H9 (cell line): ENCODE measurements at regions not wholly inside any gene's neighbourhood (a gene's known extent, or its start where the extent isn't known, plus 50 kb on each side); places are given as distances from the start of the nearest gene placed in this dataset.

ENCODE experiments used
- DNase-seq: peaks from one replicate; pipeline ENCODE4 v3.0.0-alpha.2; 2017
- H2AFZ ChIP-seq: one replicate; pipeline ENCODE4 v1.6.1; 2013; ENCODE audit warnings: mild to moderate bottlenecking, low read length, control low read depth, moderate library complexity
- H2AK5ac ChIP-seq: 2 replicates; pipeline ENCODE4 v1.6.1; 2013; ENCODE audit warnings: low read length, control low read depth, mixed read lengths; ENCODE audit not compliant: insufficient read length
- H2BK120ac ChIP-seq: one replicate; pipeline ENCODE4 v1.6.1; 2013; ENCODE audit warnings: low read depth, mild to moderate bottlenecking, low read length, control low read depth, inconsistent platforms; ENCODE audit not compliant: poor library complexity, severe bottlenecking
- H2BK12ac ChIP-seq: 2 replicates; pipeline ENCODE4 v1.6.1; 2013; ENCODE audit warnings: low read length, control low read depth, mixed read lengths, low read depth; ENCODE audit not compliant: insufficient read length
- H2BK15ac ChIP-seq: 2 replicates; pipeline ENCODE4 v1.6.1; 2013; ENCODE audit warnings: low read depth, low read length, control low read depth
- H2BK20ac ChIP-seq: one replicate; pipeline ENCODE4 v1.6.1; 2013; ENCODE audit warnings: low read depth, mild to moderate bottlenecking, low read length, control low read depth, inconsistent platforms; ENCODE audit not compliant: poor library complexity, severe bottlenecking
- H2BK5ac ChIP-seq: 2 replicates; pipeline ENCODE4 v1.6.1; 2013; ENCODE audit warnings: low read length, control low read depth, mixed read lengths; ENCODE audit not compliant: insufficient read length
- H3K14ac ChIP-seq: 2 replicates; pipeline ENCODE4 v1.6.1; 2013; ENCODE audit warnings: low read length, control low read depth; ENCODE audit not compliant: insufficient read depth
- H3K18ac ChIP-seq: 2 replicates; pipeline ENCODE4 v1.6.1; 2013; ENCODE audit warnings: low read depth, mild to moderate bottlenecking, mixed read lengths, low read length, control low read depth; ENCODE audit not compliant: insufficient read length
- H3K23ac ChIP-seq: 2 replicates; pipeline ENCODE4 v1.6.1; 2013; ENCODE audit warnings: low read length, control low read depth, mixed read lengths, low read depth; ENCODE audit not compliant: insufficient read length
- H3K23me2 ChIP-seq: 2 replicates; pipeline ENCODE4 v1.6.1; 2013; ENCODE audit warnings: low read depth, mild to moderate bottlenecking, mixed read lengths, low read length, control low read depth; ENCODE audit not compliant: insufficient read length, poor library complexity, severe bottlenecking
- H3K27ac ChIP-seq: 2 replicates; pipeline ENCODE4 v1.5.1; 2013; ENCODE audit warnings: low read length, control low read depth, mixed read lengths, low read depth; ENCODE audit not compliant: insufficient read length
- H3K27me3 ChIP-seq: 2 replicates; pipeline ENCODE4 v1.6.1; 2013; ENCODE audit warnings: low read length, control low read depth, inconsistent platforms; ENCODE audit not compliant: insufficient read depth
- H3K4ac ChIP-seq: 2 replicates; pipeline ENCODE4 v1.6.1; 2013; ENCODE audit warnings: low read depth, mild to moderate bottlenecking, control low read depth, inconsistent platforms, low read length, moderate library complexity
- H3K4me1 ChIP-seq: 2 replicates; pipeline ENCODE4 v1.6.1; 2013; ENCODE audit warnings: low read length, control low read depth, inconsistent platforms; ENCODE audit not compliant: insufficient read depth
- H3K4me2 ChIP-seq: 2 replicates; pipeline ENCODE4 v1.6.1; 2013; ENCODE audit warnings: low read length, control low read depth, mixed read lengths; ENCODE audit not compliant: insufficient read length, insufficient read depth
- H3K56ac ChIP-seq: 2 replicates; pipeline ENCODE4 v1.6.1; 2013; ENCODE audit warnings: low read depth, mild to moderate bottlenecking, mixed read lengths, low read length, control low read depth; ENCODE audit not compliant: insufficient read length
- H3K79me1 ChIP-seq: 2 replicates; pipeline ENCODE4 v1.6.1; 2013; ENCODE audit warnings: low read depth, mild to moderate bottlenecking, moderate library complexity, low read length, control low read depth, inconsistent platforms; ENCODE audit not compliant: insufficient read depth, poor library complexity, severe bottlenecking
- H3K79me2 ChIP-seq: 2 replicates; pipeline ENCODE4 v1.6.1; 2013; ENCODE audit warnings: low read length, control low read depth, inconsistent platforms; ENCODE audit not compliant: insufficient read depth
- H3K9ac ChIP-seq: 2 replicates; pipeline ENCODE4 v1.6.1; 2013; ENCODE audit warnings: low read length, control low read depth, mixed read lengths; ENCODE audit not compliant: insufficient read length; ENCODE audit errors: extremely low read depth
- H3K9me3 ChIP-seq: one replicate; pipeline ENCODE4 v1.6.1; 2013; ENCODE audit warnings: low read depth, low read length, inconsistent platforms; ENCODE audit not compliant: control insufficient read depth
- H3T11ph ChIP-seq: one replicate; pipeline ENCODE4 v1.6.1; 2013; ENCODE audit warnings: mild to moderate bottlenecking, low read length, control low read depth, inconsistent platforms
- H4K20me1 ChIP-seq: one replicate; pipeline ENCODE4 v1.6.1; 2013; ENCODE audit not compliant: control insufficient read depth, insufficient read length, insufficient read depth
- H4K5ac ChIP-seq: 2 replicates; pipeline ENCODE4 v1.6.1; 2013; ENCODE audit warnings: low read depth, mild to moderate bottlenecking, mixed read lengths, low read length, control low read depth; ENCODE audit not compliant: insufficient read length
- H4K8ac ChIP-seq: replicated peaks from 2 replicates; pipeline ENCODE4 v1.6.1; 2013; ENCODE audit warnings: low read length, control low read depth, mixed read lengths, low read depth; ENCODE audit not compliant: insufficient read length
- H4K91ac ChIP-seq: 2 replicates; pipeline ENCODE4 v1.6.1; 2013; ENCODE audit warnings: low read depth, mild to moderate bottlenecking, moderate library complexity, mixed read lengths, low read length, control low read depth; ENCODE audit not compliant: insufficient read length
- H3K27ac Mint-ChIP-seq, 3 experiments: 2 replicates in 2 of 3; 3 replicates in 1 of 3; pipeline ENCODE4 v1.8.0; 2020 to 2021; ENCODE audit warnings: mixed read lengths in 3 of 3, mild to moderate bottlenecking in 1 of 3, moderate library complexity in 1 of 3
- H3K27me3 Mint-ChIP-seq: 2 replicates; pipeline ENCODE4 v1.8.0; 2021; ENCODE audit warnings: low read depth, mild to moderate bottlenecking, moderate library complexity, mixed read lengths
- H3K36me3 Mint-ChIP-seq, 3 experiments: 2 replicates in 2 of 3; 3 replicates in 1 of 3; pipeline ENCODE4 v1.8.0; 2020 to 2021; ENCODE audit warnings: low read depth in 3 of 3, mixed read lengths in 3 of 3; ENCODE audit not compliant: insufficient read depth in 1 of 3
- H3K4me1 Mint-ChIP-seq, 2 experiments: 2 replicates each; pipeline ENCODE4 v1.8.0; 2020; ENCODE audit warnings: mixed read lengths in 2 of 2
- H3K4me3 Mint-ChIP-seq, 2 experiments: 2 replicates in 1 of 2; 3 replicates in 1 of 2; pipeline ENCODE4 v1.8.0; 2020 to 2021; ENCODE audit warnings: mild to moderate bottlenecking in 2 of 2, mixed read lengths in 2 of 2, moderate library complexity in 1 of 2
- H3K9me3 Mint-ChIP-seq, 2 experiments: 2 replicates in 1 of 2; 3 replicates in 1 of 2; pipeline ENCODE4 v1.8.0; 2020; ENCODE audit warnings: mild to moderate bottlenecking in 2 of 2, mixed read lengths in 2 of 2, moderate library complexity in 1 of 2
- CTCF ChIP-seq: fragments of 200-600 bp; sonication (generic); conservative IDR thresholded peaks from 3 replicates; pipeline ENCODE4 v1.8.0; 2021; ENCODE audit warnings: antibody characterized with exemption, mild to moderate bottlenecking
- WGBS: extraction: QIAGEN DNeasy Blood & Tissue Kit; methylation state at CpG from one replicate; pipeline ENCODE4 v1.1.7; 2013; ENCODE audit warnings: missing lambda C conversion rate, low lambda C conversion rate, mixed read lengths; ENCODE audit not compliant: insufficient read length; ENCODE audit errors: extremely low coverage; 5-methylcytosine and 5-hydroxymethylcytosine counted together

DNA sequence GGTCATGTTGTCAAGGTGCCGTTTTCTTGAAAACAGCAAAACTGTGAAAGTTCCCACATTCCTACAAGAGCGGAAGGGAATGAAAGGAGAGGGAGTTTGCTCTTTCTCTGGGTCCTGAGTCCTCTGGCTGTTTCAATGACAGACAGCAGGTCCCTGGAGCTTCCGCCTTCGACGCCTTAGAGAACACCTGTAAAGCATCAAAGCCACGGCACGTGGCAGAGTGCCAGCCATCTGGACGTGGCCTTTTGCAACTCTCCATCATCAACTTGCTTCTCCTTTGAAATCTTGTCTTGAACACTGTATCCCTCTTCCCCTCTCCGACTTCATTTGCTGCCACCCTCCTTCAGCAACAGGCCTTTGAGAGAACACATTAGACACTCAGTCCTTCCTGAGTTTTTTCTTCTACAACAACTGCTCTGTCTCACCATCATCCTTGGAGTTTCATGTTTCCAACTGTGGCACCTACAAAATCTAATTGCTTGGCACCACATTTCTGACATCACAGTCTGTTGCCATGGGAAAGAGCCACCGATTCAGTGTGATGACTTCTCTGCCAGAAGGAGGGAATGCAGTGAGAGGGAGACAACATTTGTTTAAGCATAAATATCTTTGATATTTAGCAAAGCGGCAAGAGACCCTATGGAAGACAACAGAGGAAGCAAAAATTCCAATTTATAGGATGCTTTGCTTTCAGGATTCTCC is 204.9 kb upstream of the PTER start:
- no peak overlapping the region for H2BK20ac ChIP-seq
- H2BK120ac ChIP-seq, result no peak overlapping the region
- Mint-ChIP-seq H3K27ac (no peak overlapping the region; a peak in 1 of 7 replicates), H3K4me1 (peaks cover 14 to 25% of the 10 kb centered on the region in 2 experiments), H3K27me3 (peaks cover 3% of the 10 kb centered on the region; the same call in 1 of the 2 replicates), H3K4me3 (no peak overlapping the region), H3K36me3 (peaks cover 6 to 11% (median 8%) of the 10 kb centered on the region in 3 experiments), H3K9me3 (peaks cover 7 to 9% of the 10 kb centered on the region in 2 experiments)
- H4K8ac ChIP-seq, result no peak overlapping the region
- no peak for TF ChIP-seq CTCF
- H2BK12ac ChIP-seq, result no peak overlapping the region
- H3K27me3 ChIP-seq, result no peaks in the 10 kb centered on the region
- no peaks in the 10 kb centered on the region for H3K79me1 ChIP-seq
- no peak overlapping the region for H3K18ac ChIP-seq
- no peak overlapping the region for H3K23ac ChIP-seq
- no CpG with 5 or more reads among the region's 11 CpGs for whole genome bisulfite sequencing
- no peak for DNase-seq
- no peak overlapping the region for H3K14ac ChIP-seq
- no peak overlapping the region for H2AFZ ChIP-seq
- H3K9me3 ChIP-seq, result no peaks in the 10 kb centered on the region
- H3K27ac ChIP-seq, result no peak overlapping the region
- no peaks in the 10 kb centered on the region for H3K23me2 ChIP-seq
- H4K20me1 ChIP-seq, result no peaks in the 10 kb centered on the region
- H3K4me2 ChIP-seq, result no peak overlapping the region
- no peak overlapping the region for H4K5ac ChIP-seq
- H2BK5ac ChIP-seq, result no peak overlapping the region
- no peak overlapping the region for H3T11ph ChIP-seq
- H2BK15ac ChIP-seq, result no peak overlapping the region
- H3K9ac ChIP-seq, result no peak overlapping the region
- H3K4ac ChIP-seq, result no peak overlapping the region
- H3K79me2 ChIP-seq, result no peaks in the 10 kb centered on the region
- H3K4me1 ChIP-seq, result no peaks in the 10 kb centered on the region; the same call in 1 of the 2 replicates
- no peak overlapping the region for H2AK5ac ChIP-seq
- no peak overlapping the region for H4K91ac ChIP-seq
- no peak overlapping the region for H3K56ac ChIP-seq
